Spinal cord (tissue), 9 donors: ENCODE measurements at regions not wholly inside any gene's neighbourhood (a gene's known extent, or its start where the extent isn't known, plus 50 kb on each side); places are given as distances from the start of the nearest gene placed in this dataset.
A peak's percentile ranks its signal among the peaks of the same experiment; 100 is the strongest.

Source experiments
- DNase-seq, 6 donors: peaks; one replicate each; pipeline versions ENCODE4 v3.0.0 to v3.0.0-alpha.2; 2013 to 2015; ENCODE audit warnings: low spot score in 6 of 6, low read depth in 4 of 6
- H3K27ac ChIP-seq: one replicate; pipeline ENCODE4 v1.5.1; 2013; ENCODE audit warnings: low read depth, low read length, control low read depth
- H3K27me3 ChIP-seq: one replicate; pipeline ENCODE4 v1.6.1; 2013; ENCODE audit warnings: low read length; ENCODE audit not compliant: control insufficient read depth, insufficient read depth
- H3K36me3 ChIP-seq: one replicate; pipeline ENCODE4 v1.6.1; 2013; ENCODE audit warnings: low read length; ENCODE audit not compliant: control insufficient read depth, insufficient read depth
- H3K4me1 ChIP-seq: one replicate; pipeline ENCODE4 v1.6.1; 2013; ENCODE audit warnings: low read length; ENCODE audit not compliant: control insufficient read depth, insufficient read depth
- H3K4me3 ChIP-seq: one replicate; pipeline ENCODE4 v1.5.1; 2013; ENCODE audit warnings: low read depth, low read length, control low read depth
- H3K9me3 ChIP-seq: one replicate; pipeline ENCODE4 v1.6.1; 2013; ENCODE audit warnings: low read length; ENCODE audit not compliant: control insufficient read depth, insufficient read depth
- WGBS: methylation state at CpG from one replicate; pipeline ENCODE4 v1.1.5; 2013; ENCODE audit warnings: missing lambda C conversion rate; ENCODE audit not compliant: insufficient coverage; 5-methylcytosine and 5-hydroxymethylcytosine counted together
- donor health status: healthy.

DNA sequence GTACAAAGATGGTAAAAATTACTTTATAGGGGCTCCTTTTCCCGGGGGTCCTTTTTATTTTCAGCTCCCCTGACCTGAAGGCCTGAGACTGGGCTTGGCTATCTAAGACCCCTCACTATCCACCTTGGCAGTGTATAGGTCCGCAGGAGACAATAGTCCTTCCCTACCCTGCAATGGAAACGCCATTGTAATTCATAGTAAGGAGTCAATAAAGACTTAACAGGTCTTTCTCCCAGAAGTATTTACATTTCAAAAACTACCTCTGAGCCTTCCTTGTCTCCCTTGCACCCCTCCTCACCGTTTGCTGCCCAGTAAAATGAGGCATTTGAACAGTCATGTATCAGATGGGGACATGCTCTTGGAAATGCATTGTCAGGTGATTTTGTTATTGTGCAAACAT, 401.2 kb upstream of the CNKSR2 start:
- Histone ChIP-seq H3K4me1 (no peaks in the 10 kb centered on the region), H3K4me3 (no peak overlapping the region), H3K36me3 (no peaks in the 10 kb centered on the region), H3K9me3 (no peaks in the 10 kb centered on the region), H3K27ac (no peak overlapping the region), H3K27me3 (peaks cover 2% of the 10 kb centered on the region)
- no peak for DNase-seq
- 69% methylated on average over 2 of the region's 4 CpGs for WGBS

DNA sequence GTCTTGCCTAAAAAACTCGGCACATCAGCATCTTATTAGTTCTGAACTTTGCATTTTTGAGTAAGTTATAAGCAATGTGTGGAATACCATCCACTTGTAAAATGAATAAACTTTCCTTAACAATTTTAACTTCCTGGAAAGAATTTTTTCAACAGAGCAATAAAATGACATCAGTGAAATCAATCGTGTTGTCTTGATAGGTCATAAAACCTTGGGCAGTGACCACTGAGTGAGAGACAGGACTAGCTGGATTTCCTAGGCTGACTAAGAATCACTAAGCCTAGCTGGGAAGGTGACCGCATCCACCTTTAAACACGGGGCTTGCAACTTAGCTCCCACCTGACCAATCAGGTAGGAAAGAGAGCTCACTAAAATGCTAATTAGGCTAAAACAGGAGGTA, 403.0 kb upstream of the CNKSR2 start:
- Histone ChIP-seq H3K4me1 (no peaks in the 10 kb centered on the region), H3K27ac (no peak overlapping the region), H3K4me3 (no peak overlapping the region), H3K27me3 (no peaks in the 10 kb centered on the region), H3K9me3 (no peaks in the 10 kb centered on the region), H3K36me3 (no peaks in the 10 kb centered on the region)
- WGBS = 100% methylated on average over 2 of the region's 4 CpGs
- no peak for DNase-seq

DNA sequence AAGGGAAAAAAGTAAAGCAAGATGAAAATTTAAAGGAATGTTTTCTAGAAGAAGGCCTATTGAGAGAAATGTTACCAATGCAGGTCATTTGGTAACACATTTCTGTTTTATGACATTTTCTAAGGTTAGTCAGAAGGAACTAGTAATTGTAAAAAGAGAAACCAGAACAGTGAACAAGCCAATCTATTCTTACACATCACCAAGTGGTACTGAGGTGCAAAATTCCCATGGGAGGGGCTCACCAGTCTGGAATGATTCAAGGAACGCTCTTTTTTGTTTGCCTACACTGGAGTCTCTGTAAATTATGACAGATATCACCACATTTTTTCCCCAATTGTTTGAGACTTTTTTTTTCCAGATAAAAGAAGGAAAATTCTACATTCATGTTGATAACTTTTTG, 404.7 kb upstream of the CNKSR2 start:
- no peaks in the 10 kb centered on the region for H3K4me1 ChIP-seq
- no peak overlapping the region for H3K27ac ChIP-seq
- 40% methylated on average over 1 of the region's 1 CpG for WGBS
- no peaks in the 10 kb centered on the region for H3K9me3 ChIP-seq
- no peaks in the 10 kb centered on the region for H3K27me3 ChIP-seq
- no peak for DNase-seq
- no peaks in the 10 kb centered on the region for H3K36me3 ChIP-seq
- H3K4me3 ChIP-seq = no peak overlapping the region

DNA sequence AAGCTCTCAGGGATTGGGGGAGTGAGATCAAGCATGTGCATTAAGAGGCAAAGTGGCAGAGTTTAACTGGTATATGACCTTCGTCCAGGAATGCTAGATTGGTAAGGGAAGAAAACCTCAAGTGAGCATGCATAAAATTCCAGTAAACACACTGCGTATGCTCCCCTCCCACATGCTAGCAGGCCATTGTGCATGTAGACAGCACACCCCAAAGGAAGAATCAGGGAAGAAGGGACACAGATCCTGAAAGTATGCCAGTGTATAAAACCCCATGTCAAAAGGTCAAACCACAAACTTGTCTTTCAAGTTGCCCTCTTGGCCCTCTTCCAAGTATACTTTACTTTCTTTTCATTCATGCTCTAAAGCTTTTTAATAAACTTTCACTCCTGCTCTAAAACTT, 405.2 kb upstream of the CNKSR2 start:
- H3K27me3 ChIP-seq = no peaks in the 10 kb centered on the region
- H3K36me3 ChIP-seq = no peaks in the 10 kb centered on the region
- H3K4me1 ChIP-seq = no peaks in the 10 kb centered on the region
- 57% methylated on average over 2 of the region's 2 CpGs for WGBS
- H3K9me3 ChIP-seq = no peaks in the 10 kb centered on the region
- DNase-seq = no peak
- no peak overlapping the region for H3K27ac ChIP-seq
- H3K4me3 ChIP-seq = no peak overlapping the region

DNA sequence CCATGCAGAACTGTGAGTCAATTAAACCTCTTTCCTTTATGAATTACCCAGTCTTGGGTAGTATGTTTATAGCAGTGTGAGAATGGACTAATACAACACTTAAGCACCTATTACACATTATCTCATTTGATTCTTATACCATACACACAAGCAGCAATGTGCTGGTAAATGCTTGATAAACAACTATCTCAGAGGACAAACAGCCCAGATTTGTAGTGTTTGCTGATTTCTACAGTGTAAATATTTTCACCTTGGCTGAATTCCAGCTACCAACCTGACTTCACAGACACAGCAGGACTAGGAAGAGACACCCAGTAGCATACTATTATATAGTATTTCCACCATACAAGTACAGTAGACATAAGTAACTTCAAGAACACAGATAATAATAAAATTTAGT, 406.5 kb upstream of the CNKSR2 start:
- Histone ChIP-seq H3K27me3 (no peaks in the 10 kb centered on the region), H3K4me1 (no peaks in the 10 kb centered on the region), H3K4me3 (no peak overlapping the region), H3K27ac (no peak overlapping the region), H3K9me3 (no peaks in the 10 kb centered on the region), H3K36me3 (no peaks in the 10 kb centered on the region)
- no peak for DNase-seq

DNA sequence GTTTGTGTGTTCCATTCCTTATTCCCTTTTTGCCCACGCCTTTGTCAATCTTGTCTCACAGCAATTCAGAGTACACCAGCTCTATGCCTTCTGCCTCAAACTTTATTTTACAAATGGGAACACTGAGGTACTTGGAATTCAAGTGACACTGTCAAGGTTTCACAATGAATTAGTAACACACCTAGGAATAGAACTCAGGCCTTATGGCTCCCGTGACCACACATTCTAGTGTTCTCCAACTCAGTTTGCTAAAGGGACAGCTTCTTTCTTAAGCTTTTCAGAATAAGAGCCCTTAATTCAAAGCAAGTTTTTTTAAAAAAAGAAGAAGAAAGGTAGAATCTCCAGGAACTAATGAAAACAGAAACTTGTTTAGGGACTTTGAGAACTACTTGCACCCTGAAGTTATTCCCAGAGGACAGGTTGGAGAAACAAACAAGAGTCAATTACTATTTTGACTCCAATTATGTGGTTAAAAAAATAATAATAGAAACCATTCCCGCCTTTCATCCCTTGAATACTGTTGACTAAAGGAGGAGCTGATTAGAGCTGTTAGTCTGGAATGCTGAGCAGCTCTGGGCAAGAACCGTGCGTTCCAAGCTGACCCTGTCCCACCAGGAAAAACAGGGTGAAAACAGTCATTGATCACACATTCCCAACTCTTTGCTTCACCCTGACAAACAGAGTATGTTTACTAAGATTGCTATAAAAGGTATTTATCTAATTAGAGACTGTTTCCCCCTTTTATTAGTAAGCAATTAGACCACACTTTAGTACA, 408.8 kb upstream of the CNKSR2 start:
- no peaks in the 10 kb centered on the region for H3K9me3 ChIP-seq
- H3K27me3 ChIP-seq = no peaks in the 10 kb centered on the region
- H3K4me1 ChIP-seq = no peaks in the 10 kb centered on the region
- H3K27ac ChIP-seq = no peak overlapping the region
- H3K4me3 ChIP-seq = no peak overlapping the region
- no peaks in the 10 kb centered on the region for H3K36me3 ChIP-seq
- 30% methylated on average over 2 of the region's 5 CpGs for WGBS
- DNase-seq = no peak

DNA sequence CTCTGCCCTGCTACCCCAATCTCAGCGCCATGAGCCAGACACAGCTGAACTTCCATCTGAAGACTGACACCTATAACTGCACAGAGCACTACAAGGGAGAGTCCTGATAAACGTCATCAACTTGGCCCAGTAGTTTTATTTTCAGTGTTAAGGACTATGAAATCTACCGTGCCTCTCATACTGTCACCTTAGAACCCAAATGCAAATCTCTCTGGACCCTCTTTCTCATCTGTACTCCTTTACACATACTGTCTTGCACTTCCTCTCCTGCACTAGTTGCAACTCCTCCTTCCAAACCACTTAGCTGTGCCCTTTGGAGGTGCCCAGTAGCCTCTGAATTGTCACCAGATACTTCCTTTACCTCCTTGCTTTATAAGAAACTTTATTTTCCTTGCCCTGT, 420.2 kb upstream of the CNKSR2 start:
- no peaks in the 10 kb centered on the region for H3K36me3 ChIP-seq
- no peak for DNase-seq
- no peaks in the 10 kb centered on the region for H3K9me3 ChIP-seq
- H3K4me3 ChIP-seq = no peak overlapping the region
- no peak overlapping the region for H3K27ac ChIP-seq
- no peaks in the 10 kb centered on the region for H3K4me1 ChIP-seq
- WGBS = 63% methylated on average over 2 of the region's 3 CpGs
- no peaks in the 10 kb centered on the region for H3K27me3 ChIP-seq

DNA sequence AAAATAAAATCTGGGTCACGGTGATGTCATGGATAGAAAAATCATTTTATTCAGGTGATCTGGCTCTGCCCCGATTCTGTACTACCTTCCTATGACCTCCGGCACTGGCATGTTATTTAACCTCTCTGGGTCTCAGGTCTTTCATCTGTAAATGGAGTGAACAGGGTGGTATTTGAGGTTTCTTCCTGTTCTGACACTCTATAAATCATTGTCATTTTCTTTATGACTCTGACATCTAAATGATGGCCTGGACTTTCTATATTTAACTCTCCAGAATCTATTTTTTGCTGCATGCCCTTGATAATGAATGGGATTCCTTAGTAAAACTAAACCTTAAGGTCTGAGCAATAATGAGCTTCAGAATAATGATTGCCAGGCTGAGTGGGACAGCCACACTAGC, 422.0 kb upstream of the CNKSR2 start:
- no peak for DNase-seq
- no CpG with 5 or more reads among the region's 3 CpGs for WGBS
- Histone ChIP-seq H3K27ac (no peak overlapping the region), H3K4me3 (no peak overlapping the region), H3K36me3 (no peaks in the 10 kb centered on the region), H3K4me1 (no peaks in the 10 kb centered on the region), H3K9me3 (no peaks in the 10 kb centered on the region), H3K27me3 (no peaks in the 10 kb centered on the region)

DNA sequence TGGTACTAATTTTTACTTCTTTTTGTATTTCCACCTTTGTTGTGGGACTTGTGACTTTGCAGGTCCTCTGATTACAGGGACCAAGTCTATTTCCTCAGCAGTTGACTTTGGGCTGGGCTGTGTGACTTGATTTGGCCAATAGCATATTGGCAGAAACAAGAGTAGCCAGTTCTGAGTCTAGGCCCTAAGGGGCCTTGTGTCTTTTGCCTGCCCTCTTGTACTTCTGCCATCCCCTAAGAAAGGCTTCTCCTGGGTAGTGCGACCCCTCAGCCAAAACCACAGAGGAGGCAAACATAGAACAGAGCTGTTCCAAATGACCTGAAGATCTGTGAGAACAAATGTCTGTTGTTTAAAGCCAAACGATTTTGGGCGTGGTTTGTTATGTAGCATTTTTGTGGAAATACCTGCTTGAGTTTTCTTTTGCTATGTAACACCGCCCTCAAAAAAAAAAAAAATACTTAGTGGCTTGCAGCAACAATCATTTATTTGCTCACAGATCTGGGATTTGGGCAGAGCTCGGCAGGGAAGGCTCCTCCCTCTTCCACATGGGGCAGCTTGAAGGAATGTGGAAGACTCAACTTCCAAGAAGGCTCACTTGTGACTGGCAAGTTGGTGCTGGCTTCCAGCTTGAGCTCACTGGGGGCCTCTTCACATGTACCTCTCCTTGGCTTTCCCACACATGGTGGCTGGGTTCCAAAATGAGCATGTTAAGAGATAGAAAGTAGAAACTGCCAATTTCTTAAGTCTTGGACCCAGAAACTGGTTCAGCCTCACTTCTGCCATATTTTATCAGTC, 423.0 kb upstream of the CNKSR2 start:
- WGBS = 57% methylated on average over 1 of the region's 5 CpGs
- H3K4me1 ChIP-seq = no peaks in the 10 kb centered on the region
- H3K9me3 ChIP-seq = no peaks in the 10 kb centered on the region
- H3K27ac ChIP-seq = no peak overlapping the region
- peak in 1 of 6 donors; percentile 26 for DNase-seq
- no peaks in the 10 kb centered on the region for H3K36me3 ChIP-seq
- H3K27me3 ChIP-seq = no peaks in the 10 kb centered on the region
- H3K4me3 ChIP-seq = no peak overlapping the region

DNA sequence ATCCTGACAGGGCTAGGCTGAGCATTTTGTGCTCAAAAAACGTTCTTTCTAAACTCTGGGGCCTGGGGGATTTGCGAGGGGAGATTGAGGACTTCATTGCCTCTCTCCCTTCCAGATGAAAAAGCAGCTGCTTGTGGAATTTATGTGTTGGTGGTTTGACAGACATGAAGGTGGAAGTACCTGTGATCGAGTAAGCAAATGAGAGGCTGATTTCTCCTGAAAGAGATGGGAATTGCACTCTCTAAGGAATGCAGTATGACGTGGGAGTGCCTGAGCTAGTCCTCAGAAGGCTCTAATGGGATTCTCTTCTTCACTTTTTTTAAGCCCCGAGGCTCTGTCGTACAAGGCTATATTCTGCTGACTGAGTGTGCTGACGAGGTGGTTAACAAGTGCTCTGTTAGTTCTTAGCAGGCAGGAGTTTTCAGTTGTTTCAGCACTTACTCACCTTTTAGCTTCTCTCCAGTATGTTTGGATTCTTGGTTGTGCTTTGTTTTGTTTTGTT, 426.8 kb upstream of the CNKSR2 start:
- H3K9me3 ChIP-seq = no peaks in the 10 kb centered on the region
- H3K36me3 ChIP-seq = no peaks in the 10 kb centered on the region
- H3K27me3 ChIP-seq = no peaks in the 10 kb centered on the region
- H3K4me3 ChIP-seq = no peak overlapping the region
- whole genome bisulfite sequencing = 17% methylated on average over 2 of the region's 7 CpGs
- H3K27ac ChIP-seq = no peak overlapping the region
- peak in 1 of 6 donors; percentile 9 for DNase-seq
- no peaks in the 10 kb centered on the region for H3K4me1 ChIP-seq
